H1 (cell line): ENCODE measurements at regions not wholly inside any gene's neighbourhood (a gene's known extent, or its start where the extent isn't known, plus 50 kb on each side); places are given as distances from the start of the nearest gene placed in this dataset.

Experiments
- CTCF ChIA-PET: fragments of 300-600 bp; sonication (Branson Sonifier 250); formaldehyde crosslinking; loops from one replicate; lab custom pipeline; 2021; ENCODE audit not compliant: partially characterized antibody; lab: Charles Lee
- POLR2A ChIA-PET: fragments of 300-600 bp; sonication (Branson Sonifier 250); formaldehyde crosslinking; loops from one replicate; lab custom pipeline; 2021; ENCODE audit warnings: inconsistent platforms; ENCODE audit not compliant: partially characterized antibody; lab: Charles Lee
- DNase-seq, 2 experiments: peaks; one replicate each; pipeline versions ENCODE4 v3.0.0 to v3.0.0-alpha.2; 2010 to 2022; ENCODE audit warnings: low spot score in 2 of 2, low read depth in 1 of 2, mixed read lengths in 1 of 2
- FAIRE-seq: peaks from 2 replicates; lab custom pipeline; 2011; peaks lifted over from hg19 to GRCh38; lab: Jason Lieb, UNC
- H2AFZ ChIP-seq: 2 replicates; pipeline ENCODE4 v1.8.1; 2012; ENCODE audit warnings: low read length, inconsistent platforms
- H2AK5ac ChIP-seq: 2 replicates; pipeline ENCODE4 v1.6.1; 2013; ENCODE audit warnings: low read depth, low read length
- H2BK120ac ChIP-seq: replicated peaks from 2 replicates; pipeline ENCODE3; 2013; ENCODE audit warnings: low read depth, low read length, inconsistent platforms
- H2BK12ac ChIP-seq: 2 replicates; pipeline ENCODE4 v1.6.1; 2013; ENCODE audit warnings: low read depth, low read length
- H2BK15ac ChIP-seq: 2 replicates; pipeline ENCODE4 v1.6.1; 2013; ENCODE audit warnings: low read length
- H2BK20ac ChIP-seq: 2 replicates; pipeline ENCODE4 v1.6.1; 2013; ENCODE audit warnings: low read length
- H2BK5ac ChIP-seq: 2 replicates; pipeline ENCODE4 v1.6.1; 2013; ENCODE audit warnings: low read depth, low read length
- H3K14ac ChIP-seq: 2 replicates; pipeline ENCODE4 v1.6.1; 2013; ENCODE audit warnings: inconsistent platforms; ENCODE audit not compliant: insufficient read length
- H3K18ac ChIP-seq: 2 replicates; pipeline ENCODE4 v1.6.1; 2013; ENCODE audit warnings: low read length; ENCODE audit errors: extremely low read depth
- H3K23ac ChIP-seq: 2 replicates; pipeline ENCODE4 v1.6.1; 2013; ENCODE audit warnings: inconsistent platforms; ENCODE audit not compliant: insufficient read length
- H3K23me2 ChIP-seq: 2 replicates; pipeline ENCODE4 v1.6.1; 2013; ENCODE audit warnings: low read depth, low read length
- H3K27ac ChIP-seq: 2 replicates; pipeline ENCODE4 v1.6.1; 2011; ENCODE audit warnings: low read depth, low read length, inconsistent platforms
- H3K27me3 ChIP-seq, 4 experiments: replicated peaks in 1 of 4; 1 replicate in 1 of 4; 2 replicates in 3 of 4; pipeline versions ENCODE4 v1.6.1 to v1.8.1; 2011 to 2013; ENCODE audit warnings: low read length in 3 of 4, mild to moderate bottlenecking in 3 of 4, inconsistent platforms in 2 of 4, mixed read lengths in 2 of 4, moderate library complexity in 1 of 4; ENCODE audit not compliant: control insufficient read depth in 3 of 4, insufficient read depth in 3 of 4; ENCODE audit errors: extremely low read depth in 1 of 4
- H3K36me3 ChIP-seq, 4 experiments: 2 replicates each; pipeline versions ENCODE4 v1.6.1 to v1.8.1; 2011 to 2013; ENCODE audit warnings: mild to moderate bottlenecking in 4 of 4, low read length in 3 of 4, moderate library complexity in 2 of 4, control low read depth in 1 of 4, inconsistent platforms in 1 of 4; ENCODE audit not compliant: insufficient read depth in 4 of 4, control insufficient read depth in 2 of 4
- H3K4ac ChIP-seq: replicated peaks from 2 replicates; pipeline ENCODE3; 2013; ENCODE audit warnings: low read length, low read depth, mixed read lengths, inconsistent platforms; ENCODE audit not compliant: insufficient read length
- H3K4me1 ChIP-seq, 4 experiments: replicated peaks in 1 of 4; 1 replicate in 1 of 4; 2 replicates in 3 of 4; pipeline versions ENCODE4 v1.6.1 to v1.8.1; 2011 to 2013; ENCODE audit warnings: low read length in 3 of 4, inconsistent platforms in 2 of 4, mixed read lengths in 1 of 4; ENCODE audit not compliant: insufficient read depth in 4 of 4, control insufficient read depth in 3 of 4
- H3K4me2 ChIP-seq, 2 experiments: 2 replicates each; pipeline versions ENCODE4 v1.6.1 to v1.8.1; 2011 to 2013; ENCODE audit warnings: low read depth in 2 of 2, low read length in 2 of 2, control low read depth in 1 of 2, inconsistent platforms in 1 of 2, mild to moderate bottlenecking in 1 of 2; ENCODE audit not compliant: insufficient read depth in 1 of 2
- H3K4me3 ChIP-seq, 4 experiments: fragments of 200-600, 300-600 bp in 1 of 4; sonication (generic), shearing (Covaris generic), sonication (Bioruptor Twin) in 1 of 4; 2 replicates each; pipeline versions ENCODE4 v1.5.1 to v1.8.1; 2011 to 2016; ENCODE audit warnings: low read length in 4 of 4, low read depth in 3 of 4, control low read depth in 2 of 4, inconsistent platforms in 2 of 4, mild to moderate bottlenecking in 2 of 4, mixed read lengths in 1 of 4, moderate library complexity in 1 of 4; ENCODE audit not compliant: insufficient read depth in 2 of 4; ENCODE audit errors: extremely low read depth in 1 of 4
- H3K56ac ChIP-seq: replicated peaks from 2 replicates; pipeline ENCODE3; 2013; ENCODE audit warnings: low read depth, mild to moderate bottlenecking, mixed read lengths, low read length, inconsistent platforms; ENCODE audit not compliant: insufficient read length
- H3K79me1 ChIP-seq: 2 replicates; pipeline ENCODE4 v1.6.1; 2013; ENCODE audit warnings: low read depth, low read length, control low read depth
- H3K79me2 ChIP-seq, 2 experiments: 2 replicates each; pipeline versions ENCODE4 v1.6.1 to v1.8.1; 2012 to 2013; ENCODE audit warnings: low read length in 2 of 2, mild to moderate bottlenecking in 2 of 2, inconsistent platforms in 1 of 2; ENCODE audit not compliant: insufficient read depth in 2 of 2, control insufficient read depth in 1 of 2
- H3K9ac ChIP-seq, 4 experiments: replicated peaks in 1 of 4; 1 replicate in 1 of 4; 2 replicates in 3 of 4; pipeline versions ENCODE4 v1.6.1 to v1.8.1; 2011 to 2013; ENCODE audit warnings: low read depth in 3 of 4, low read length in 3 of 4, control low read depth in 2 of 4, mild to moderate bottlenecking in 2 of 4, moderate library complexity in 2 of 4, inconsistent platforms in 1 of 4; ENCODE audit errors: extremely low read depth in 1 of 4
- H3K9me3 ChIP-seq, 2 experiments: 2 replicates each; pipeline versions ENCODE4 v1.6.1 to v1.8.1; 2012 to 2013; ENCODE audit warnings: mild to moderate bottlenecking in 2 of 2, moderate library complexity in 2 of 2, control low read depth in 1 of 2, inconsistent platforms in 1 of 2, low read depth in 1 of 2, low read length in 1 of 2, mixed read lengths in 1 of 2; ENCODE audit not compliant: insufficient read depth in 2 of 2
- H4K20me1 ChIP-seq, 2 experiments: replicated peaks in 1 of 2; 2 replicates each; pipeline versions ENCODE3 to v1.8.1; 2011 to 2013; ENCODE audit warnings: inconsistent platforms in 2 of 2, low read length in 2 of 2, mild to moderate bottlenecking in 1 of 2; ENCODE audit not compliant: insufficient read depth in 2 of 2, control insufficient read depth in 1 of 2
- H4K5ac ChIP-seq: 2 replicates; pipeline ENCODE4 v1.6.1; 2013; ENCODE audit warnings: low read length, low read depth, mixed read lengths, inconsistent platforms; ENCODE audit not compliant: insufficient read length
- H4K8ac ChIP-seq: 2 replicates; pipeline ENCODE4 v1.8.0; 2013; ENCODE audit warnings: mild to moderate bottlenecking, moderate library complexity, low read length, inconsistent platforms; ENCODE audit not compliant: insufficient read depth; ENCODE audit errors: extremely low read depth
- H4K91ac ChIP-seq: replicated peaks from 2 replicates; pipeline ENCODE3; 2013; ENCODE audit warnings: low read length, mixed read lengths, inconsistent platforms; ENCODE audit not compliant: insufficient read length
- BCL11A ChIP-seq, 2 experiments: IDR thresholded peaks; one replicate each; pipeline ENCODE4 v1.6.1; 2011; ENCODE audit warnings: low read depth in 2 of 2, low read length in 2 of 2, mild to moderate bottlenecking in 2 of 2
- JUND ChIP-seq: IDR thresholded peaks from 2 replicates; pipeline ENCODE4 v1.6.1; 2011; ENCODE audit warnings: mild to moderate bottlenecking, improper control_type of control experiment, low read length
- POU5F1 ChIP-seq: IDR thresholded peaks from 2 replicates; pipeline ENCODE4 v1.6.1; 2011; ENCODE audit warnings: low read depth, mild to moderate bottlenecking, low read length, moderate library complexity
- WGBS, 2 experiments: shearing (Covaris generic) in 1 of 2; methylation state at CpG; one replicate each; pipeline versions ENCODE4 v1.1.6 to v1.1.7; 2013 to 2015; ENCODE audit warnings: low lambda C conversion rate in 2 of 2, mixed read lengths in 2 of 2, inconsistent platforms in 1 of 2, low coverage in 1 of 2, missing lambda C conversion rate in 1 of 2; ENCODE audit not compliant: insufficient replicate concordance in 2 of 2, insufficient coverage in 1 of 2, insufficient read length in 1 of 2; ENCODE audit errors: extremely low coverage in 1 of 2, missing lambda C conversion rate in 1 of 2; 5-methylcytosine and 5-hydroxymethylcytosine counted together

DNA sequence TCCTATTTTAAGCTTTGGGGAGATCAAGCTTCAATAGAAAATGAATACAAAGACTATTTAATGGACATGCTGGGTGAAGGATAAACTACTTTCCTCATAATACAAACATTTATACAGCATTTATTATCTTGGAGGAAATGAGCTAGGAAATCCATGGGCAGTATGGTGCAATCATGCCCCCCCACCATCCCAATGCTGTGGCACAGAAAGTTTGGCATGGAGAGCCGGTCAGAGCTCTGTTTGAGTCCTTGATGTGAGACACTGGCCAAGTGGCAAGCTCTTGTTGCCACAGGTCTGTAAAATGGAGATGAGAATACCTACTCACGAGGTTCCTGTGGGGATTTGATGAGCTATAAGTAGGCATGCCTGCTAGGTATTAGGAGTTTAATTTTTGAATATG lies 120.6 kb downstream of the MAB21L3 start:
- 93% methylated on average over 2 of the region's 2 CpGs; no CpG with 5 or more reads in 1 of the 2 experiments for WGBS, 2 experiments
- Histone ChIP-seq H3K4me2 (no peak overlapping the region), H3K27me3 (0 out of 7 replicates have a peak, but pooled peaks cover 0 to 2% (median 0%) of the 10 kb centered on the region in 4 experiments), H3K14ac (no peak overlapping the region), H2AK5ac (no peak overlapping the region), H3K9ac (no peak overlapping the region), H2BK5ac (no peak overlapping the region), H3K4ac (no peak overlapping the region), H3K23me2 (no peaks in the 10 kb centered on the region), H3K79me2 (no peaks in the 10 kb centered on the region), H4K20me1 (no peaks in the 10 kb centered on the region), H2BK12ac (no peak overlapping the region), H2BK20ac (no peak overlapping the region), H2AFZ (no peak overlapping the region), H3K36me3 (no peaks in the 10 kb centered on the region), H2BK120ac (no peak overlapping the region), H3K27ac (no peak overlapping the region), H3K79me1 (no peaks in the 10 kb centered on the region), H3K23ac (no peak overlapping the region), H3K18ac (no peak overlapping the region), H3K9me3 (no peaks in the 10 kb centered on the region), H4K91ac (no peak overlapping the region), H4K5ac (no peak overlapping the region), H3K4me1 (peaks cover 0 to 2% (median 0%) of the 10 kb centered on the region in 4 experiments; a peak in 1 of 7 replicates), H4K8ac (no peak overlapping the region), H3K4me3 (no peak overlapping the region), H2BK15ac (no peak overlapping the region), H3K56ac (no peak overlapping the region)
- ChIA-PET POLR2A (no interaction called here), CTCF (interaction anchor here (0.6 to 1.4 kb wide), 6 partner anchors 28 to 254 kb away, joined by 3 to 5 read pairs (median 4); no protein-coding TSS in a partner anchor)
- no peak for FAIRE-seq
- no peak for DNase-seq
- TF ChIP-seq JUND (no peak), POU5F1 (no peak), BCL11A (IDR thresholded peaks at IDR 0.05; ENCODE audit: low read depth in 2 of 2, low read length in 2 of 2) (no peak)
